NB4 (cell line): ENCODE measurements at regions not wholly inside any gene's neighbourhood (a gene's known extent, or its start where the extent isn't known, plus 50 kb on each side); places are given as distances from the start of the nearest gene placed in this dataset.

Experiments
- DNase-seq: peaks from one replicate; pipeline ENCODE4 v3.0.0; 2010; ENCODE audit warnings: low read depth
- H3K4me3 ChIP-seq: one replicate; pipeline ENCODE4 v1.5.1; 2011; ENCODE audit warnings: mild to moderate bottlenecking, low read depth, low read length, moderate library complexity
- MYC ChIP-seq: IDR thresholded peaks from 2 replicates; pipeline ENCODE4 v1.6.1; 2011; ENCODE audit warnings: low read depth, low read length
- POLR2A ChIP-seq: IDR thresholded peaks from 2 replicates; pipeline ENCODE4 v1.6.1; 2011; ENCODE audit warnings: mild to moderate bottlenecking; ENCODE audit not compliant: insufficient read length; ENCODE audit errors: extremely low read depth
- TF ChIP-seq, protein P1 (sequence below): IDR thresholded peaks from 2 replicates; pipeline ENCODE4 v1.6.1; 2011; ENCODE audit warnings: low read depth, low read length
- TF ChIP-seq, protein P2 (sequence below): IDR thresholded peaks from one replicate; pipeline ENCODE4 v1.5.1; 2012; ENCODE audit warnings: low read depth, low read length

DNA sequence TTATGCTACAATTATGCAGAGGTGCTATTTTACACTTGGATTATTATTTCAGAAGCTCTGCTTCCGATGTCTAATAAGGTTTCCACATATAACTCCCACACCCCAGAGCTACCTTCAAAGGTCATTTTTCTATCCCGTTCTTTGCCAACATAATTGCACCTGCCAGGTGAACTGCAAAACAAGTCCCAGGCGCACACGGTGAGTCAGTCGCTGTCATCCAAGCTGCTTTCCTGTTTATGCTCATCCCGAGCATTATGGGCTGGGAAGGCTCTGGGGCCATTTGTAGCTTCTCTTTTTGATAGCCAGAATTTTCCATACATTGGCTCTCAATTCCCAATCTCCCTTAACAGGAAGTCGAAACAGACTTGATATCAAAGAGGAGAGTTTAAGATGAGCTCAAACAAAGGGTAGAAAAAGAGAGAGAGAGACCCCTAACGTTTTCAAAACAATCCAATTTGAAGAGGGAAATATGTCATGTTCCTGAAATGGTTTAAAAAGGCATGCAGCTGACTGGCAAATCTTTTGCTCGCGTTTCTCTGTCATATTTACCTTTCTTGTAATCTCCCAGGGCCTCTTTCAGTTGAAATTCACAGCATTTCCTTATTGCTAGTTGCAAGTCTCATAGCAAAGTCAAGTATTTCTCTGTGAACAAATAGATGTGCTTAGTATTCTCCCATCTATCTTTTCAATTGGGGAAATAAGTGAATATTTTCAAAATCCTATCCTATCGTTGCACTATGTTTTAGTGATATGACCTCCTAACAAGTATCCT is 815.9 kb downstream of the KCNA4 start:
- TF ChIP-seq, protein P1, sequence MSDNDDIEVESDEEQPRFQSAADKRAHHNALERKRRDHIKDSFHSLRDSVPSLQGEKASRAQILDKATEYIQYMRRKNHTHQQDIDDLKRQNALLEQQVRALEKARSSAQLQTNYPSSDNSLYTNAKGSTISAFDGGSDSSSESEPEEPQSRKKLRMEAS, result no peak
- TF ChIP-seq, protein P2, sequence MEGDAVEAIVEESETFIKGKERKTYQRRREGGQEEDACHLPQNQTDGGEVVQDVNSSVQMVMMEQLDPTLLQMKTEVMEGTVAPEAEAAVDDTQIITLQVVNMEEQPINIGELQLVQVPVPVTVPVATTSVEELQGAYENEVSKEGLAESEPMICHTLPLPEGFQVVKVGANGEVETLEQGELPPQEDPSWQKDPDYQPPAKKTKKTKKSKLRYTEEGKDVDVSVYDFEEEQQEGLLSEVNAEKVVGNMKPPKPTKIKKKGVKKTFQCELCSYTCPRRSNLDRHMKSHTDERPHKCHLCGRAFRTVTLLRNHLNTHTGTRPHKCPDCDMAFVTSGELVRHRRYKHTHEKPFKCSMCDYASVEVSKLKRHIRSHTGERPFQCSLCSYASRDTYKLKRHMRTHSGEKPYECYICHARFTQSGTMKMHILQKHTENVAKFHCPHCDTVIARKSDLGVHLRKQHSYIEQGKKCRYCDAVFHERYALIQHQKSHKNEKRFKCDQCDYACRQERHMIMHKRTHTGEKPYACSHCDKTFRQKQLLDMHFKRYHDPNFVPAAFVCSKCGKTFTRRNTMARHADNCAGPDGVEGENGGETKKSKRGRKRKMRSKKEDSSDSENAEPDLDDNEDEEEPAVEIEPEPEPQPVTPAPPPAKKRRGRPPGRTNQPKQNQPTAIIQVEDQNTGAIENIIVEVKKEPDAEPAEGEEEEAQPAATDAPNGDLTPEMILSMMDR, result no peak
- TF ChIP-seq MYC (no peak), POLR2A (no peak)
- H3K4me3 ChIP-seq, result no peak overlapping the region
- no peak for DNase-seq

DNA sequence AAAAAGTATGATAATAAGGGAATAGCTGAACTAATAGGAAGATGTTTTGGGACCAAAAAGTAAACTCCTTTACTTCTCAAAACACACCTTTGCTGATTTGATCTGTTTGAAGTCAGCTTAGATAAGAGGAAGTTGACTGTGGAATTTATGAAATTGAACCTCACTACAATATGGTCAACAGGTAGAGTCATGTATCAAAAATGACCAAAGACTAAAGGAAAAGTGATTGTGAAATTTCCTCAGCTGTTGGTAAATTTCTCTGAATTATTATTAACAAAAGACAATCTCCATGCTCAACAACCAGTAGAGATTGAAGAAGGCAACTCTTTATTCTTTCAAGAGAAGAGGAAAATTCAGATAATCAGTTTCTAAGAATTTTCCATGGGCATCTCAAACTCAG is 826.5 kb downstream of the KCNA4 start:
- TF ChIP-seq, protein P2, result no peak
- TF ChIP-seq MYC (no peak), POLR2A (no peak)
- TF ChIP-seq, protein P1, result no peak
- no peak overlapping the region for H3K4me3 ChIP-seq
- no peak for DNase-seq

DNA sequence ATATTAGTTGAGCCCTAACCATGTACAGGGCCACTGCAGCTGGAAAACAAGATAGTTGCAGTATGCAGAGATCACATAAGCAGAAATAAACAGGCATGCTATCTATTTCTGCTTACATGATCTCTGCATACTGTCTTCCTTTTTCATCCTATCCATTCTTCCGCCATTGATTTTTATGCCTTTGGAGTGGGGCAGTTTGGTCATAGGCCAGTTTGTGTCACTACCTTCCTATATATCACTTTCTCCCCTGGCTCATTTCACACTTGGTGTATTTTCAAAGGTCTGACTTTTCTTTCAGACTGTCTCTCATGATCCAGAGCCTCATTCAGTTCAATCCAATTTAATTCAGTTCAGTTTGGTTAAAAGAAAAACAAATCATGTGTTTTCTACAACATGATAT is 829.6 kb downstream of the KCNA4 start:
- no peak for DNase-seq
- H3K4me3 ChIP-seq, result no peak overlapping the region
- TF ChIP-seq, protein P2, result no peak
- TF ChIP-seq MYC (no peak), POLR2A (no peak)
- TF ChIP-seq, protein P1, result no peak

DNA sequence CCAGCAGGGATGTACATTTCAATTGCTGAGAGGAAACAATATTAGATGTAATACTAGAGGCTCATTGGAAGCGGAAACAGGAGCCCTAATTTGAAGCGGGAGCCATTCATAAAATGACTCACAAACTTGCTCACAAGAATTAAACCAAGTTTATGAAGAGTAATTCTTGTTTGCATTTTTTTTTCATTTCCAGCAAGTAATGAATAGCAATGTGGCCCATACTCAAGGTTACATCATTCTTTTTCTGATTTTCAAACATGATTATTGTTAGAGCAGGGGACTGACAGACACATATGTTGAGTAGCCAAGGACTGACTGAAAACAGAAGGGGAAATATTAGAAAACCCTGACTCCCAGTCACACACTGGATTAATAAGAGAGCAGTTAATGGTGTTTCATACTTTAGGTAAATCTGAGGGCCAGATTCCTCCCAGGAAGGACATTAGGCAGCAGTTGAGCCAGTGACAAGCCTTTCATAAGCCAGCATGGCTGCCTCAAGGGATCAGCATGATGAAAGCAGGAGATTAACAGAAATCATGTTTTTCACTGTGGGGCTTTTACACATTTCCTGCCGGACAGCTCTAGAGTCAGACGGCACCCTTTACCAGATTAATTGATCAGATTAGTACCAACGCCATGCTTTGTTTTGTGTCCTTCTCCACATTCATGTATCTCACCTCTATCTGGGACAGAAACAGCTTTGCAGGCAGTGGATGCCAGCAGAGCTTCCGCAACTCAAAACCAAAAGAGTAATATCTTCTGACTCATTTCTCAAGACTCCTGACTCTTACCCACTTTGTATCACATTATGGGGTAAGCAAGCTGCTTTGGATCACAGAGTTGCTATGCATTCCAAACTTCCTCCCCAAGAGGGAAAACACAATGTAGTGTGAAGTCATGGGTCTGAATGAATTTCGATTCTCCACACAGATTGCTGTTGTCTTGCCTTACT is 831.6 kb downstream of the KCNA4 start:
- TF ChIP-seq, protein P2, result no peak
- TF ChIP-seq MYC, result no peak
- no peak for TF ChIP-seq POLR2A
- TF ChIP-seq, protein P1, result no peak
- DNase-seq, result no peak
- no peak overlapping the region for H3K4me3 ChIP-seq

DNA sequence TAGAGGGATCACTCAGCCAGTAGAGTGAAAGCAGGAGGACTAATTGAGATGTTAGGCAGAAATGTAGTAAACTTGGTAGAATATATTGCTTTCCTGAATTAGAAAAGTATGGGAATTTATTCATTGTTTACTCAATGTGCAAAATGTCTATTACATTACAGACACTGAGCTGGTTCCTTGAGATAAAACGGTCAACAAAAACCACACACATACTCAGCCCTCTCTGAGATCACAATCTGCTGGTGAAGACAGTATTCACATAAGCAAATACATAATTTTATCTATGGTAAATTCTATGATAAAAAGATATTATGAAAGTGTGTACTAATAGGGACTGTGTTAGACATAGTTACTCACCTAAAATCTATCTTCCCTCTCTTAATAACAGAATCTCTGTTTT is 833.5 kb downstream of the KCNA4 start:
- H3K4me3 ChIP-seq, result no peak overlapping the region
- no peak for TF ChIP-seq MYC
- no peak for TF ChIP-seq POLR2A
- TF ChIP-seq, protein P2, result no peak
- TF ChIP-seq, protein P1, result no peak

More for the DNA sequence above, 833.5 kb downstream of the KCNA4 start:
- DNase-seq, result no peak
